Neural cell (in vitro differentiated cells): ENCODE measurements at regions not wholly inside any gene's neighbourhood (a gene's known extent, or its start where the extent isn't known, plus 50 kb on each side); places are given as distances from the start of the nearest gene placed in this dataset.

Source experiments
- H2AFZ ChIP-seq: fragments of 200-600, 300-800 bp; sonication (generic), shearing (Covaris generic); 2 replicates; pipeline ENCODE4 v1.6.0; 2014; ENCODE audit warnings: low read depth, mild to moderate bottlenecking, antibody characterized with exemption, low read length, moderate library complexity
- H3F3A ChIP-seq: fragments of 200-600 bp; shearing (Covaris generic); 2 replicates; pipeline ENCODE4 v1.6.1; 2016; ENCODE audit warnings: mild to moderate bottlenecking, moderate library complexity, mixed read lengths, antibody characterized with exemption, low read length; ENCODE audit not compliant: insufficient read depth, poor library complexity, severe bottlenecking
- H3K27ac ChIP-seq: fragments of 200-600, 300-800 bp; sonication (generic), shearing (Covaris generic); 2 replicates; pipeline ENCODE4 v1.5.1; 2014; ENCODE audit warnings: mild to moderate bottlenecking, low read length, moderate library complexity
- H3K27me3 ChIP-seq: fragments of 300-800, 200-600 bp; sonication (generic), shearing (Covaris generic); 2 replicates; pipeline ENCODE4 v1.6.0; 2014; ENCODE audit warnings: mild to moderate bottlenecking, low read depth, low read length, moderate library complexity; ENCODE audit not compliant: insufficient read depth
- H3K36me3 ChIP-seq: fragments of 300-800, 200-600 bp; sonication (generic), shearing (Covaris generic); 2 replicates; pipeline ENCODE4 v1.5.1; 2014; ENCODE audit warnings: mild to moderate bottlenecking, antibody characterized with exemption, low read length, moderate library complexity; ENCODE audit not compliant: insufficient read depth
- H3K4me2 ChIP-seq: fragments of 300-800, 200-600 bp; sonication (generic), shearing (Covaris generic); 2 replicates; pipeline ENCODE4 v1.6.0; 2014; ENCODE audit warnings: mild to moderate bottlenecking, low read length
- H3K4me3 ChIP-seq: fragments of 300-800, 200-600 bp; sonication (generic), shearing (Covaris generic); 2 replicates; pipeline ENCODE4 v1.5.1; 2014; ENCODE audit warnings: mild to moderate bottlenecking, low read length, moderate library complexity
- H3K79me2 ChIP-seq: fragments of 200-600 bp; shearing (Covaris generic); replicated peaks from 2 replicates; pipeline ENCODE4 v1.6.0; 2014; ENCODE audit warnings: mild to moderate bottlenecking, low read length, moderate library complexity; ENCODE audit not compliant: insufficient read depth
- H3K9ac ChIP-seq: fragments of 300-800, 200-600 bp; sonication (generic), shearing (Covaris generic); 2 replicates; pipeline ENCODE4 v1.6.1; 2016; ENCODE audit warnings: mild to moderate bottlenecking, low read length, mixed read lengths
- H3K9me2 ChIP-seq: fragments of 200-600 bp; shearing (Covaris generic); 2 replicates; pipeline ENCODE4 v1.6.1; 2016; ENCODE audit warnings: mild to moderate bottlenecking, low read length, mixed read lengths; ENCODE audit not compliant: insufficient read depth
- H3K9me3 ChIP-seq: fragments of 200-600, 300-800 bp; sonication (generic), shearing (Covaris generic); 2 replicates; pipeline ENCODE4 v1.6.1; 2016; ENCODE audit warnings: mild to moderate bottlenecking, mixed run types, low read length, moderate library complexity, mixed read lengths
- H4K20me1 ChIP-seq: fragments of 200-600 bp; shearing (Covaris generic); 2 replicates; pipeline ENCODE4 v1.6.1; 2016; ENCODE audit warnings: mild to moderate bottlenecking, mixed run types; ENCODE audit not compliant: insufficient read depth
- EP300 ChIP-seq: fragments of 450-650 bp; conservative IDR thresholded peaks from 2 replicates; pipeline ENCODE4 v1.6.1; 2014; ENCODE audit warnings: antibody characterized with exemption, mild to moderate bottlenecking, moderate library complexity; ENCODE audit not compliant: poor library complexity, severe bottlenecking
- EZH2 ChIP-seq: fragments of 200-600, 300-800 bp; shearing (Covaris generic), sonication (generic); IDR thresholded peaks from 2 replicates; pipeline ENCODE4 v1.6.1; 2014; ENCODE audit warnings: antibody characterized with exemption, low read length, borderline replicate concordance, mild to moderate bottlenecking; ENCODE audit not compliant: insufficient read depth, poor library complexity, severe bottlenecking
- MXI1 ChIP-seq: fragments of 450-650 bp; conservative IDR thresholded peaks from 2 replicates; pipeline ENCODE4 v1.6.1; 2014; ENCODE audit warnings: antibody characterized with exemption, mild to moderate bottlenecking; ENCODE audit not compliant: poor library complexity, severe bottlenecking
- POLR2AphosphoS5 ChIP-seq: IDR thresholded peaks from 2 replicates; pipeline ENCODE4 v1.6.1; 2012
- RAD21 ChIP-seq: fragments of 450-650 bp; conservative IDR thresholded peaks from 2 replicates; pipeline ENCODE4 v1.6.1; 2014; ENCODE audit warnings: antibody characterized with exemption, mild to moderate bottlenecking, moderate library complexity
- SMC3 ChIP-seq: fragments of 450-650 bp; conservative IDR thresholded peaks from 2 replicates; pipeline ENCODE4 v1.6.1; 2014; ENCODE audit warnings: antibody characterized with exemption, mild to moderate bottlenecking, moderate library complexity; ENCODE audit not compliant: poor library complexity
- TAF1 ChIP-seq: IDR thresholded peaks from 2 replicates; pipeline ENCODE4 v1.6.1; 2012; ENCODE audit warnings: low read depth
- TF ChIP-seq, protein P1 (sequence below): fragments of 450-650 bp; IDR thresholded peaks from 2 replicates; pipeline ENCODE4 v1.5.1; 2014; ENCODE audit warnings: antibody characterized with exemption, mild to moderate bottlenecking, moderate library complexity; ENCODE audit not compliant: poor library complexity, severe bottlenecking
- TF ChIP-seq, protein P2 (sequence below): IDR thresholded peaks from 2 replicates; pipeline ENCODE4 v1.6.1; 2012; ENCODE audit warnings: borderline replicate concordance

DNA sequence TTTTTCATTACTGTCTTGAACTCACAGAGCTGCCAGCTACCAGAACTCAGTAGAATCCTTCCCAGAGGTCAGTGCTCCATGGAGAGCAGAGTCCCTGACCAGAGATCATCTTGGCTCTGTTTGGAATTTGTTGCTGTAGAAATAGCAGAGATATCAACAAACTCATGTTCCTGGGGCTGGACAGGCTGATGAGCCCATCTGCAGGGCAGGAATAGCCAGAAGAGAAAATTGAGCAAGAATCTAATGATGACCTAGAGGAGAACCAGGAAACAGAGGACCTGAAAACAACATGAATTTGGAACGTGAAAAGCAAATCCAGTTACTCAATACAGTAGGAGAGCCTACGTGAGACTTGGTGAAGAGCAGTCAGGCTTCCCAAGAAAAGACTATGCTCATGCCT is 437.8 kb downstream of the PLK2 start:
- Histone ChIP-seq H3K27me3 (no peaks in the 10 kb centered on the region), H2AFZ (no peak overlapping the region), H3K27ac (no peak overlapping the region), H3K9ac (no peak overlapping the region), H4K20me1 (no peaks in the 10 kb centered on the region), H3K9me3 (no peaks in the 10 kb centered on the region), H3K9me2 (no peaks in the 10 kb centered on the region), H3K36me3 (no peaks in the 10 kb centered on the region), H3K4me3 (no peak overlapping the region), H3F3A (no peaks in the 10 kb centered on the region), H3K4me2 (no peak overlapping the region), H3K79me2 (no peaks in the 10 kb centered on the region)
- no peak for TF ChIP-seq SMC3
- TF ChIP-seq EP300: no peak
- no peak for TF ChIP-seq MXI1
- TF ChIP-seq, protein P1, sequence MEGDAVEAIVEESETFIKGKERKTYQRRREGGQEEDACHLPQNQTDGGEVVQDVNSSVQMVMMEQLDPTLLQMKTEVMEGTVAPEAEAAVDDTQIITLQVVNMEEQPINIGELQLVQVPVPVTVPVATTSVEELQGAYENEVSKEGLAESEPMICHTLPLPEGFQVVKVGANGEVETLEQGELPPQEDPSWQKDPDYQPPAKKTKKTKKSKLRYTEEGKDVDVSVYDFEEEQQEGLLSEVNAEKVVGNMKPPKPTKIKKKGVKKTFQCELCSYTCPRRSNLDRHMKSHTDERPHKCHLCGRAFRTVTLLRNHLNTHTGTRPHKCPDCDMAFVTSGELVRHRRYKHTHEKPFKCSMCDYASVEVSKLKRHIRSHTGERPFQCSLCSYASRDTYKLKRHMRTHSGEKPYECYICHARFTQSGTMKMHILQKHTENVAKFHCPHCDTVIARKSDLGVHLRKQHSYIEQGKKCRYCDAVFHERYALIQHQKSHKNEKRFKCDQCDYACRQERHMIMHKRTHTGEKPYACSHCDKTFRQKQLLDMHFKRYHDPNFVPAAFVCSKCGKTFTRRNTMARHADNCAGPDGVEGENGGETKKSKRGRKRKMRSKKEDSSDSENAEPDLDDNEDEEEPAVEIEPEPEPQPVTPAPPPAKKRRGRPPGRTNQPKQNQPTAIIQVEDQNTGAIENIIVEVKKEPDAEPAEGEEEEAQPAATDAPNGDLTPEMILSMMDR: no peak
- no peak for TF ChIP-seq RAD21
- no peak for TF ChIP-seq POLR2AphosphoS5
- no peak for TF ChIP-seq EZH2
- no peak for TF ChIP-seq TAF1
- TF ChIP-seq, protein P2, sequence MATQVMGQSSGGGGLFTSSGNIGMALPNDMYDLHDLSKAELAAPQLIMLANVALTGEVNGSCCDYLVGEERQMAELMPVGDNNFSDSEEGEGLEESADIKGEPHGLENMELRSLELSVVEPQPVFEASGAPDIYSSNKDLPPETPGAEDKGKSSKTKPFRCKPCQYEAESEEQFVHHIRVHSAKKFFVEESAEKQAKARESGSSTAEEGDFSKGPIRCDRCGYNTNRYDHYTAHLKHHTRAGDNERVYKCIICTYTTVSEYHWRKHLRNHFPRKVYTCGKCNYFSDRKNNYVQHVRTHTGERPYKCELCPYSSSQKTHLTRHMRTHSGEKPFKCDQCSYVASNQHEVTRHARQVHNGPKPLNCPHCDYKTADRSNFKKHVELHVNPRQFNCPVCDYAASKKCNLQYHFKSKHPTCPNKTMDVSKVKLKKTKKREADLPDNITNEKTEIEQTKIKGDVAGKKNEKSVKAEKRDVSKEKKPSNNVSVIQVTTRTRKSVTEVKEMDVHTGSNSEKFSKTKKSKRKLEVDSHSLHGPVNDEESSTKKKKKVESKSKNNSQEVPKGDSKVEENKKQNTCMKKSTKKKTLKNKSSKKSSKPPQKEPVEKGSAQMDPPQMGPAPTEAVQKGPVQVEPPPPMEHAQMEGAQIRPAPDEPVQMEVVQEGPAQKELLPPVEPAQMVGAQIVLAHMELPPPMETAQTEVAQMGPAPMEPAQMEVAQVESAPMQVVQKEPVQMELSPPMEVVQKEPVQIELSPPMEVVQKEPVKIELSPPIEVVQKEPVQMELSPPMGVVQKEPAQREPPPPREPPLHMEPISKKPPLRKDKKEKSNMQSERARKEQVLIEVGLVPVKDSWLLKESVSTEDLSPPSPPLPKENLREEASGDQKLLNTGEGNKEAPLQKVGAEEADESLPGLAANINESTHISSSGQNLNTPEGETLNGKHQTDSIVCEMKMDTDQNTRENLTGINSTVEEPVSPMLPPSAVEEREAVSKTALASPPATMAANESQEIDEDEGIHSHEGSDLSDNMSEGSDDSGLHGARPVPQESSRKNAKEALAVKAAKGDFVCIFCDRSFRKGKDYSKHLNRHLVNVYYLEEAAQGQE: no peak

DNA sequence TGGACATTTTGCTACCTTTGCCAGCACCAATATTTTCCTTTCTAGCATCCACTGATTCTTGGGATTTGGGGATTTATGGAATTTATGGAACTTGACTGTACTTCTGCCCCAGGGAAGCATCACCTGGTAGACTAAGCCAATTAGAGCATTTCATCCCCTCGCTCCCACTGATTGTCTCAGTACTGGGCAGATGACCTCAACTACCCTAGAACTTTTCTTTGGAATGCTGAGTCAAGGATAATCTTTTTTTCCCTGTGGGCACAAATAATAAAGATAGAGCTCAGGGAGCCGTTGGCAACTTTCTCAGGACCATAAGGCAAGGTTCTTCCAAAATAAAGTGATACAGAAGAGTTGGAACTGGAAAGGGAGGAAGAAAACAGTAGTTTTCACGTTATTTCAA is 438.4 kb downstream of the PLK2 start:
- H3K27ac ChIP-seq: no peak overlapping the region
- no peak overlapping the region for H3K9ac ChIP-seq
- no peaks in the 10 kb centered on the region for H4K20me1 ChIP-seq
- no peak overlapping the region for H3K4me2 ChIP-seq
- no peak overlapping the region for H2AFZ ChIP-seq
- H3F3A ChIP-seq: no peaks in the 10 kb centered on the region
- H3K27me3 ChIP-seq: no peaks in the 10 kb centered on the region
- H3K79me2 ChIP-seq: no peaks in the 10 kb centered on the region
- H3K36me3 ChIP-seq: no peaks in the 10 kb centered on the region
- H3K9me3 ChIP-seq: no peaks in the 10 kb centered on the region
- no peak overlapping the region for H3K4me3 ChIP-seq
- no peaks in the 10 kb centered on the region for H3K9me2 ChIP-seq
- TF ChIP-seq, protein P1: no peak
- TF ChIP-seq POLR2AphosphoS5 (no peak), EP300 (no peak), MXI1 (no peak), EZH2 (no peak), SMC3 (no peak), TAF1 (no peak), RAD21 (no peak)
- TF ChIP-seq, protein P2: no peak
